H9 (cell line): ENCODE measurements at regions not wholly inside any gene's neighbourhood (a gene's known extent, or its start where the extent isn't known, plus 50 kb on each side); places are given as distances from the start of the nearest gene placed in this dataset.

Source experiments
- DNase-seq: peaks from one replicate; pipeline ENCODE4 v3.0.0-alpha.2; 2017
- H2AFZ ChIP-seq: one replicate; pipeline ENCODE4 v1.6.1; 2013; ENCODE audit warnings: mild to moderate bottlenecking, low read length, control low read depth, moderate library complexity
- H2AK5ac ChIP-seq: 2 replicates; pipeline ENCODE4 v1.6.1; 2013; ENCODE audit warnings: low read length, control low read depth, mixed read lengths; ENCODE audit not compliant: insufficient read length
- H2BK120ac ChIP-seq: one replicate; pipeline ENCODE4 v1.6.1; 2013; ENCODE audit warnings: low read depth, mild to moderate bottlenecking, low read length, control low read depth, inconsistent platforms; ENCODE audit not compliant: poor library complexity, severe bottlenecking
- H2BK12ac ChIP-seq: 2 replicates; pipeline ENCODE4 v1.6.1; 2013; ENCODE audit warnings: low read length, control low read depth, mixed read lengths, low read depth; ENCODE audit not compliant: insufficient read length
- H2BK15ac ChIP-seq: 2 replicates; pipeline ENCODE4 v1.6.1; 2013; ENCODE audit warnings: low read depth, low read length, control low read depth
- H2BK20ac ChIP-seq: one replicate; pipeline ENCODE4 v1.6.1; 2013; ENCODE audit warnings: low read depth, mild to moderate bottlenecking, low read length, control low read depth, inconsistent platforms; ENCODE audit not compliant: poor library complexity, severe bottlenecking
- H2BK5ac ChIP-seq: 2 replicates; pipeline ENCODE4 v1.6.1; 2013; ENCODE audit warnings: low read length, control low read depth, mixed read lengths; ENCODE audit not compliant: insufficient read length
- H3K14ac ChIP-seq: 2 replicates; pipeline ENCODE4 v1.6.1; 2013; ENCODE audit warnings: low read length, control low read depth; ENCODE audit not compliant: insufficient read depth
- H3K18ac ChIP-seq: 2 replicates; pipeline ENCODE4 v1.6.1; 2013; ENCODE audit warnings: low read depth, mild to moderate bottlenecking, mixed read lengths, low read length, control low read depth; ENCODE audit not compliant: insufficient read length
- H3K23ac ChIP-seq: 2 replicates; pipeline ENCODE4 v1.6.1; 2013; ENCODE audit warnings: low read length, control low read depth, mixed read lengths, low read depth; ENCODE audit not compliant: insufficient read length
- H3K23me2 ChIP-seq: 2 replicates; pipeline ENCODE4 v1.6.1; 2013; ENCODE audit warnings: low read depth, mild to moderate bottlenecking, mixed read lengths, low read length, control low read depth; ENCODE audit not compliant: insufficient read length, poor library complexity, severe bottlenecking
- H3K27ac ChIP-seq: 2 replicates; pipeline ENCODE4 v1.5.1; 2013; ENCODE audit warnings: low read length, control low read depth, mixed read lengths, low read depth; ENCODE audit not compliant: insufficient read length
- H3K27me3 ChIP-seq: 2 replicates; pipeline ENCODE4 v1.6.1; 2013; ENCODE audit warnings: low read length, control low read depth, inconsistent platforms; ENCODE audit not compliant: insufficient read depth
- H3K4ac ChIP-seq: 2 replicates; pipeline ENCODE4 v1.6.1; 2013; ENCODE audit warnings: low read depth, mild to moderate bottlenecking, control low read depth, inconsistent platforms, low read length, moderate library complexity
- H3K4me1 ChIP-seq: 2 replicates; pipeline ENCODE4 v1.6.1; 2013; ENCODE audit warnings: low read length, control low read depth, inconsistent platforms; ENCODE audit not compliant: insufficient read depth
- H3K4me2 ChIP-seq: 2 replicates; pipeline ENCODE4 v1.6.1; 2013; ENCODE audit warnings: low read length, control low read depth, mixed read lengths; ENCODE audit not compliant: insufficient read length, insufficient read depth
- H3K56ac ChIP-seq: 2 replicates; pipeline ENCODE4 v1.6.1; 2013; ENCODE audit warnings: low read depth, mild to moderate bottlenecking, mixed read lengths, low read length, control low read depth; ENCODE audit not compliant: insufficient read length
- H3K79me1 ChIP-seq: 2 replicates; pipeline ENCODE4 v1.6.1; 2013; ENCODE audit warnings: low read depth, mild to moderate bottlenecking, moderate library complexity, low read length, control low read depth, inconsistent platforms; ENCODE audit not compliant: insufficient read depth, poor library complexity, severe bottlenecking
- H3K79me2 ChIP-seq: 2 replicates; pipeline ENCODE4 v1.6.1; 2013; ENCODE audit warnings: low read length, control low read depth, inconsistent platforms; ENCODE audit not compliant: insufficient read depth
- H3K9ac ChIP-seq: 2 replicates; pipeline ENCODE4 v1.6.1; 2013; ENCODE audit warnings: low read length, control low read depth, mixed read lengths; ENCODE audit not compliant: insufficient read length; ENCODE audit errors: extremely low read depth
- H3K9me3 ChIP-seq: one replicate; pipeline ENCODE4 v1.6.1; 2013; ENCODE audit warnings: low read depth, low read length, inconsistent platforms; ENCODE audit not compliant: control insufficient read depth
- H3T11ph ChIP-seq: one replicate; pipeline ENCODE4 v1.6.1; 2013; ENCODE audit warnings: mild to moderate bottlenecking, low read length, control low read depth, inconsistent platforms
- H4K20me1 ChIP-seq: one replicate; pipeline ENCODE4 v1.6.1; 2013; ENCODE audit not compliant: control insufficient read depth, insufficient read length, insufficient read depth
- H4K5ac ChIP-seq: 2 replicates; pipeline ENCODE4 v1.6.1; 2013; ENCODE audit warnings: low read depth, mild to moderate bottlenecking, mixed read lengths, low read length, control low read depth; ENCODE audit not compliant: insufficient read length
- H4K8ac ChIP-seq: replicated peaks from 2 replicates; pipeline ENCODE4 v1.6.1; 2013; ENCODE audit warnings: low read length, control low read depth, mixed read lengths, low read depth; ENCODE audit not compliant: insufficient read length
- H4K91ac ChIP-seq: 2 replicates; pipeline ENCODE4 v1.6.1; 2013; ENCODE audit warnings: low read depth, mild to moderate bottlenecking, moderate library complexity, mixed read lengths, low read length, control low read depth; ENCODE audit not compliant: insufficient read length
- H3K27ac Mint-ChIP-seq, 3 experiments: 2 replicates in 2 of 3; 3 replicates in 1 of 3; pipeline ENCODE4 v1.8.0; 2020 to 2021; ENCODE audit warnings: mixed read lengths in 3 of 3, mild to moderate bottlenecking in 1 of 3, moderate library complexity in 1 of 3
- H3K27me3 Mint-ChIP-seq: 2 replicates; pipeline ENCODE4 v1.8.0; 2021; ENCODE audit warnings: low read depth, mild to moderate bottlenecking, moderate library complexity, mixed read lengths
- H3K36me3 Mint-ChIP-seq, 3 experiments: 2 replicates in 2 of 3; 3 replicates in 1 of 3; pipeline ENCODE4 v1.8.0; 2020 to 2021; ENCODE audit warnings: low read depth in 3 of 3, mixed read lengths in 3 of 3; ENCODE audit not compliant: insufficient read depth in 1 of 3
- H3K4me1 Mint-ChIP-seq, 2 experiments: 2 replicates each; pipeline ENCODE4 v1.8.0; 2020; ENCODE audit warnings: mixed read lengths in 2 of 2
- H3K4me3 Mint-ChIP-seq, 2 experiments: 2 replicates in 1 of 2; 3 replicates in 1 of 2; pipeline ENCODE4 v1.8.0; 2020 to 2021; ENCODE audit warnings: mild to moderate bottlenecking in 2 of 2, mixed read lengths in 2 of 2, moderate library complexity in 1 of 2
- H3K9me3 Mint-ChIP-seq, 2 experiments: 2 replicates in 1 of 2; 3 replicates in 1 of 2; pipeline ENCODE4 v1.8.0; 2020; ENCODE audit warnings: mild to moderate bottlenecking in 2 of 2, mixed read lengths in 2 of 2, moderate library complexity in 1 of 2
- CTCF ChIP-seq: fragments of 200-600 bp; sonication (generic); conservative IDR thresholded peaks from 3 replicates; pipeline ENCODE4 v1.8.0; 2021; ENCODE audit warnings: antibody characterized with exemption, mild to moderate bottlenecking
- WGBS: extraction: QIAGEN DNeasy Blood & Tissue Kit; methylation state at CpG from one replicate; pipeline ENCODE4 v1.1.7; 2013; ENCODE audit warnings: missing lambda C conversion rate, low lambda C conversion rate, mixed read lengths; ENCODE audit not compliant: insufficient read length; ENCODE audit errors: extremely low coverage; 5-methylcytosine and 5-hydroxymethylcytosine counted together

DNA sequence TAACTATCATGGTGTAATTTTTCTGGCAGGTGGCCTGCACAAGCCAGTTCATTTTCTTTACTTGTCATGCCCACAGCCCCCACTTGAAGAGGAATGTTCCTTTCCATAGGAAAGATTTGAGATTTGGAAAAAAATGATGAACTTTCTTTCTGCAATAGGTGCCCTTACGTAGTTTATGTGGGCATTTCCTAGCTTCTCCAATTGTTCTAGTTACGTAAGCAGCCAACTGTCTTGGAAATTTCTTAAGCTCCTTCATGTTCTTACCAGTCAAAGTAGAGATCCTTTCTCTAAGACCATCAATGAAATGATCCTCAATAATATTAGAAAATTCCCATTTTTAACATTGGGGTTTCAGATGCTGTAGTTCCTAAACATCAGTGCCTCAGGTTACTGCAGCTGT, 109.5 kb upstream of the F3 start:
- Histone ChIP-seq H3K4me1 (no peaks in the 10 kb centered on the region), H2BK15ac (no peak overlapping the region), H4K91ac (no peak overlapping the region), H3K79me2 (no peaks in the 10 kb centered on the region), H3K27me3 (no peaks in the 10 kb centered on the region; the same call in 1 of the 2 replicates), H3K27ac (no peak overlapping the region), H2BK20ac (no peak overlapping the region), H3K79me1 (no peaks in the 10 kb centered on the region), H3K18ac (no peak overlapping the region), H2BK12ac (no peak overlapping the region), H3K9ac (no peak overlapping the region), H3K9me3 (no peaks in the 10 kb centered on the region), H4K20me1 (no peaks in the 10 kb centered on the region), H3K4me2 (no peak overlapping the region), H2BK120ac (no peak overlapping the region), H3K23me2 (no peaks in the 10 kb centered on the region), H2BK5ac (no peak overlapping the region), H4K5ac (no peak overlapping the region), H4K8ac (no peak overlapping the region), H3T11ph (no peak overlapping the region), H3K4ac (no peak overlapping the region; the same call in 1 of the 2 replicates), H3K56ac (no peak overlapping the region), H2AFZ (no peak overlapping the region), H3K23ac (no peak overlapping the region), H3K14ac (no peak overlapping the region), H2AK5ac (no peak overlapping the region)
- TF ChIP-seq CTCF = no peak
- Mint-ChIP-seq H3K36me3 (peaks cover 0 to 2% (median 0%) of the 10 kb centered on the region in 3 experiments; a peak in 4 of 7 replicates), H3K9me3 (no peaks in the 10 kb centered on the region), H3K4me3 (no peak overlapping the region), H3K27ac (no peak overlapping the region), H3K27me3 (no peaks in the 10 kb centered on the region), H3K4me1 (peaks cover 10 to 33% of the 10 kb centered on the region in 2 experiments)
- no CpG with 5 or more reads among the region's 2 CpGs for WGBS
- DNase-seq = no peak
